KOPT-K1 (cell line): ENCODE measurements at regions not wholly inside any gene's neighbourhood (a gene's known extent, or its start where the extent isn't known, plus 50 kb on each side); places are given as distances from the start of the nearest gene placed in this dataset.

ENCODE experiments used
- H3K27ac ChIP-seq: fragments of 200-600 bp; sonication (generic); 2 replicates; pipeline ENCODE4 v1.5.1; 2016; ENCODE audit warnings: antibody characterized with exemption, mild to moderate bottlenecking, low read depth, low read length; ENCODE audit not compliant: poor library complexity, severe bottlenecking
- H3K36me3 ChIP-seq: fragments of 200-600 bp; sonication (generic); 2 replicates; pipeline ENCODE4 v1.5.1; 2017; ENCODE audit warnings: antibody characterized with exemption, mild to moderate bottlenecking, low read length, moderate library complexity; ENCODE audit not compliant: insufficient read depth
- H3K9me3 ChIP-seq: fragments of 200-600 bp; sonication (generic); 2 replicates; pipeline ENCODE4 v1.5.1; 2017; ENCODE audit warnings: antibody characterized with exemption, low read length, mild to moderate bottlenecking; ENCODE audit not compliant: insufficient read depth, poor library complexity, severe bottlenecking

- Histone ChIP-seq H3K36me3 (no peaks in the 10 kb centered on the region), H3K27ac (no peak overlapping the region), H3K9me3 (no peaks in the 10 kb centered on the region)
These were observed 411.7 kb downstream of the EPM2A start for GRCh38 chr6:145323646-145324045.

- H3K36me3 ChIP-seq, result no peaks in the 10 kb centered on the region
- H3K9me3 ChIP-seq, result no peaks in the 10 kb centered on the region
- no peak overlapping the region for H3K27ac ChIP-seq
These were observed 407.7 kb downstream of the EPM2A start for GRCh38 chr6:145327586-145327985.

GRCh38 chr6:145329257-145329656 is 406.1 kb downstream of the EPM2A start:
- H3K36me3 ChIP-seq, result no peaks in the 10 kb centered on the region
- H3K9me3 ChIP-seq, result no peaks in the 10 kb centered on the region
- H3K27ac ChIP-seq, result no peak overlapping the region

- Histone ChIP-seq H3K27ac (no peak overlapping the region), H3K9me3 (no peaks in the 10 kb centered on the region), H3K36me3 (no peaks in the 10 kb centered on the region)
These were observed 404.3 kb downstream of the EPM2A start for GRCh38 chr6:145331066-145331465.

- H3K36me3 ChIP-seq, result no peaks in the 10 kb centered on the region
- no peaks in the 10 kb centered on the region for H3K9me3 ChIP-seq
- H3K27ac ChIP-seq, result no peak overlapping the region
These were observed 403.3 kb downstream of the EPM2A start for GRCh38 chr6:145332011-145332410.

- Histone ChIP-seq H3K27ac (no peak overlapping the region), H3K36me3 (no peaks in the 10 kb centered on the region), H3K9me3 (no peaks in the 10 kb centered on the region)
These were observed 399.2 kb downstream of the EPM2A start for GRCh38 chr6:145336119-145336518.

- H3K27ac ChIP-seq, result no peak overlapping the region
- no peaks in the 10 kb centered on the region for H3K9me3 ChIP-seq
- H3K36me3 ChIP-seq, result no peaks in the 10 kb centered on the region
These were observed 396.2 kb downstream of the EPM2A start for GRCh38 chr6:145339089-145339488.

GRCh38 chr6:145340256-145340655 is 395.1 kb downstream of the EPM2A start:
- Histone ChIP-seq H3K9me3 (no peaks in the 10 kb centered on the region), H3K27ac (no peak overlapping the region), H3K36me3 (no peaks in the 10 kb centered on the region)

- H3K27ac ChIP-seq, result no peak overlapping the region
- no peaks in the 10 kb centered on the region for H3K36me3 ChIP-seq
- H3K9me3 ChIP-seq, result no peaks in the 10 kb centered on the region
These were observed 390.2 kb downstream of the EPM2A start for GRCh38 chr6:145345094-145345493.

- Histone ChIP-seq H3K9me3 (no peaks in the 10 kb centered on the region), H3K36me3 (no peaks in the 10 kb centered on the region), H3K27ac (no peak overlapping the region)
These were observed 388.1 kb downstream of the EPM2A start for GRCh38 chr6:145347216-145347615.

- Histone ChIP-seq H3K27ac (no peak overlapping the region), H3K9me3 (no peaks in the 10 kb centered on the region), H3K36me3 (no peaks in the 10 kb centered on the region)
These were observed 385.3 kb downstream of the EPM2A start for GRCh38 chr6:145349950-145350510.

- H3K27ac ChIP-seq, result no peak overlapping the region
- H3K9me3 ChIP-seq, result no peaks in the 10 kb centered on the region
- no peaks in the 10 kb centered on the region for H3K36me3 ChIP-seq
These were observed 384.4 kb downstream of the EPM2A start for GRCh38 chr6:145350928-145351327.

GRCh38 chr6:145352382-145353080 is 382.8 kb downstream of the EPM2A start:
- Histone ChIP-seq H3K9me3 (no peaks in the 10 kb centered on the region), H3K36me3 (no peaks in the 10 kb centered on the region), H3K27ac (no peak overlapping the region)

GRCh38 chr6:145360865-145361264 is 374.5 kb downstream of the EPM2A start:
- no peak overlapping the region for H3K27ac ChIP-seq
- no peaks in the 10 kb centered on the region for H3K36me3 ChIP-seq
- H3K9me3 ChIP-seq, result peaks cover 6% of the 10 kb centered on the region

- Histone ChIP-seq H3K36me3 (no peaks in the 10 kb centered on the region), H3K9me3 (peaks cover 6% of the 10 kb centered on the region), H3K27ac (no peak overlapping the region)
These were observed 368.2 kb downstream of the EPM2A start for GRCh38 chr6:145367149-145367548.

- no peak overlapping the region for H3K27ac ChIP-seq
- peaks cover 6% of the 10 kb centered on the region for H3K9me3 ChIP-seq
- H3K36me3 ChIP-seq, result no peaks in the 10 kb centered on the region
These were observed 367.2 kb downstream of the EPM2A start for GRCh38 chr6:145368075-145368474.
